ENCODE measurements at regions not wholly inside any gene's neighbourhood (a gene's known extent, or its start where the extent isn't known, plus 50 kb on each side); places are given as distances from the start of the nearest gene placed in this dataset.

GRCh38 chr5:135161221-135161620 lies 127.2 kb upstream of the PITX1 start:
- no peaks in the 10 kb centered on the region for H3K9me3 ChIP-seq (ENCODE audit: low read length)
- H3K4me1 ChIP-seq (ENCODE audit: insufficient read depth, low read length), result peaks cover 48% of the 10 kb centered on the region
- TF ChIP-seq TFDP1 (CRISPR knock-in tag; IDR thresholded peaks at IDR 0.05; ENCODE audit: borderline replicate concordance) (no peak), ZNF138 (CRISPR knock-in tag; IDR thresholded peaks at IDR 0.05; ENCODE audit: low read depth) (no peak), CAMTA2 (CRISPR knock-in tag; IDR thresholded peaks at IDR 0.05; ENCODE audit: borderline replicate concordance) (no peak)

GRCh38 chr5:135160036-135160675 lies 126.1 kb upstream of the PITX1 start:
- Histone ChIP-seq H2AFZ (ENCODE audit: low read length) (no peak overlapping the region), H3K27ac (ENCODE audit: extremely low read length, insufficient read depth, low read length) (no peak overlapping the region), H3K27me3 (ENCODE audit: control insufficient read depth in 1 of 2, insufficient read depth in 2 of 2, low read length in 2 of 2) (no peaks in the 10 kb centered on the region), H4K20me1 (ENCODE audit: insufficient read depth, low read length) (no peaks in the 10 kb centered on the region), H3K4me3 (replicated peaks in 1 of 3; ENCODE audit: insufficient read depth in 1 of 3, low read depth in 2 of 3, low read length in 3 of 3) (no peak overlapping the region), H3K79me2 (ENCODE audit: insufficient read depth, low read length) (no peaks in the 10 kb centered on the region), H3K4me1 (ENCODE audit: insufficient read depth, low read length) (peaks cover 59% of the 10 kb centered on the region), H3K4me2 (ENCODE audit: low read depth, low read length) (no peak overlapping the region), H3K9ac (ENCODE audit: insufficient read depth, low read depth, low read length) (no peak overlapping the region), H3K36me3 (replicated peaks in 1 of 2; ENCODE audit: control insufficient read depth in 1 of 2, insufficient read depth in 2 of 2, low read length in 2 of 2) (no peaks in the 10 kb centered on the region), H3K9me3 (ENCODE audit: low read length) (no peaks in the 10 kb centered on the region)
- CTCF ChIA-PET (ENCODE audit: low intra/inter-chr PET ratio, low total read pairs), result no interaction called here
- 87% methylated on average over 1 of the region's 1 CpG for whole genome bisulfite sequencing (ENCODE audit: low lambda C conversion rate)
- no peak for DNase-seq (ENCODE audit: low spot score)
- in situ Hi-C loops (cut with HindIII; ENCODE audit: extremely low pct_ligation_motif_present, low pct_unique_long_range_greater_than_20kb), result no loop called here
- FAIRE-seq, result no peak
- ATAC-seq, result no peak
- POLR2A ChIA-PET, result no interaction called here
- no TSS peak for BruUV-seq (replicated peaks)
- intact Hi-C loops (cut with micrococcal nuclease; ENCODE audit: unreplicated experiment), result no loop called here
- no peak for TF ChIP-seq BRCA1 (CRISPR knock-in tag; IDR thresholded peaks at IDR 0.05)
- TF ChIP-seq ZNF558 (CRISPR knock-in tag; IDR thresholded peaks at IDR 0.05; ENCODE audit: borderline replicate concordance), result no peak
- no peak for TF ChIP-seq ARNT2 (CRISPR knock-in tag; IDR thresholded peaks at IDR 0.05; ENCODE audit: low read depth)
- TF ChIP-seq ZNF800 (CRISPR knock-in tag; IDR thresholded peaks at IDR 0.05), result no peak
- no peak for TF ChIP-seq PCBP1 (IDR thresholded peaks at IDR 0.05; ENCODE audit: borderline replicate concordance, low read depth, low read length)
- no peak for TF ChIP-seq ZNF331 (CRISPR knock-in tag; IDR thresholded peaks at IDR 0.05)
- TF ChIP-seq FOXM1 (CRISPR knock-in tag; IDR thresholded peaks at IDR 0.05), result no peak

More at GRCh38 chr5:135161221-135161620, 127.2 kb upstream of the PITX1 start:
- no peaks in the 10 kb centered on the region for H3K79me2 ChIP-seq (ENCODE audit: insufficient read depth, low read length)
- no peak overlapping the region for H3K27ac ChIP-seq (ENCODE audit: extremely low read length, insufficient read depth, low read length)
- no peak overlapping the region for H3K9ac ChIP-seq (ENCODE audit: insufficient read depth, low read depth, low read length)
- no peak for DNase-seq (ENCODE audit: low spot score)
- no peak overlapping the region for H2AFZ ChIP-seq (ENCODE audit: low read length)
- H3K36me3 ChIP-seq (replicated peaks in 1 of 2; ENCODE audit: control insufficient read depth in 1 of 2, insufficient read depth in 2 of 2, low read length in 2 of 2), result no peaks in the 10 kb centered on the region
- in situ Hi-C loops (cut with HindIII; ENCODE audit: extremely low pct_ligation_motif_present, low pct_unique_long_range_greater_than_20kb), result no loop called here
- intact Hi-C loops (cut with micrococcal nuclease; ENCODE audit: unreplicated experiment), result no loop called here
- H3K27me3 ChIP-seq (ENCODE audit: control insufficient read depth in 1 of 2, insufficient read depth in 2 of 2, low read length in 2 of 2), result no peaks in the 10 kb centered on the region
- ChIA-PET POLR2A (no interaction called here), CTCF (ENCODE audit: low intra/inter-chr PET ratio, low total read pairs) (no interaction called here)
- FAIRE-seq, result no peak
- H3K4me2 ChIP-seq (ENCODE audit: low read depth, low read length), result no peak overlapping the region
- 91% methylated on average over 1 of the region's 1 CpG for WGBS (ENCODE audit: low lambda C conversion rate)
- H3K4me3 ChIP-seq (replicated peaks in 1 of 3; ENCODE audit: insufficient read depth in 1 of 3, low read depth in 2 of 3, low read length in 3 of 3), result no peak overlapping the region
- ATAC-seq, result no peak
- no peaks in the 10 kb centered on the region for H4K20me1 ChIP-seq (ENCODE audit: insufficient read depth, low read length)
- no TSS peak for BruUV-seq (replicated peaks)

Data from HepG2 (cell line).